AG09319 (cell line): ENCODE measurements at regions not wholly inside any gene's neighbourhood (a gene's known extent, or its start where the extent isn't known, plus 50 kb on each side); places are given as distances from the start of the nearest gene placed in this dataset.

ENCODE experiments used
- DNase-seq: peaks from one replicate; pipeline ENCODE4 v3.0.0-alpha.2; 2010; ENCODE audit warnings: low read depth; ENCODE audit errors: extremely low read depth
- CTCF ChIP-seq: IDR thresholded peaks from 2 replicates; pipeline ENCODE4 v1.5.1; 2011; ENCODE audit warnings: low read depth, mild to moderate bottlenecking, inconsistent platforms, low read length, moderate library complexity

GRCh38 chr1:200319148-200319547 lies 90.7 kb downstream of the ZNF281 start:
- DNase-seq: no peak
- no peak for TF ChIP-seq CTCF

- DNase-seq: peak; percentile 63
- TF ChIP-seq CTCF: no peak
Observed at GRCh38 chr1:200317236-200317635, 92.6 kb downstream of the ZNF281 start.

GRCh38 chr1:200316148-200316803 lies 93.6 kb downstream of the ZNF281 start:
- TF ChIP-seq CTCF: no peak
- DNase-seq: no peak

GRCh38 chr1:200314085-200314750 lies 95.6 kb downstream of the ZNF281 start:
- no peak for DNase-seq
- TF ChIP-seq CTCF: no peak

- TF ChIP-seq CTCF: no peak
- DNase-seq: no peak
Observed at GRCh38 chr1:200311256-200311655, 98.6 kb downstream of the ZNF281 start.

GRCh38 chr1:200310824-200311223 lies 99.0 kb downstream of the ZNF281 start:
- TF ChIP-seq CTCF: no peak
- DNase-seq: no peak

- no peak for DNase-seq
- no peak for TF ChIP-seq CTCF
Observed at GRCh38 chr1:200307755-200308066, 102.1 kb downstream of the ZNF281 start.
